ENCODE measurements at regions not wholly inside any gene's neighbourhood (a gene's known extent, or its start where the extent isn't known, plus 50 kb on each side); places are given as distances from the start of the nearest gene placed in this dataset.

DNA sequence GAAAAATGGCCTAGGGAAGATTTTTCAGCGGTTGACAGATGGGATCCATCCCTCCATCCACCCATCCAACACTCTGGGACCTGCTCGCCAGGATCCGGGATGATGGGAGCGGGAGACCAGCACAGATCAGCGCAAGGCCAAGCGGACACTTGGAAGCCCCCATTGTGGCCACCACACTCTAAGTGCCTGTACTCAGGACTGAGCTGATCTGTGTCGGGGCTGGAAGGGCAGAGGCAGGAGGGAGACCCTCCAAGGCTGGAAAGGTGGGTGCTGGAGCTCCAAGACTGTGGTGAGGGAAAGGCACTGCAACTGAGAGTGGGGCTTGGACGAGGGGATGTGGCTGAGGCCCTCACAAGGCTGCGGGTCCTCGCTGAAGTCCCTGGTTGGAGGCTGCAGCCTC is 91.8 kb upstream of the TRPM1 start:
- TF ChIP-seq POLR2AphosphoS5 (IDR thresholded peaks at IDR 0.05; ENCODE audit: borderline replicate concordance, low read depth, low read length): no peak
- no peak for TF ChIP-seq EZH2 (IDR thresholded peaks at IDR 0.05)
- TF ChIP-seq FOXP2 (optimal IDR thresholded peaks at IDR 0.05; ENCODE audit: control extremely low read depth, extremely low read length, insufficient read depth): no peak

All from SK-N-MC (cell line).